HepG2 (cell line): ENCODE measurements at regions not wholly inside any gene's neighbourhood (a gene's known extent, or its start where the extent isn't known, plus 50 kb on each side); places are given as distances from the start of the nearest gene placed in this dataset.

Experiments
- ATAC-seq: fragments of 200-7000 bp; cut with Tn5 transposase; 3 replicates; pipeline ENCODE4 v1.9.1; 2020; ENCODE audit warnings: mild to moderate bottlenecking, moderate library complexity
- BruUV-seq: library from RNA; stranded (reverse); fragments of 400-500 nt; replicated peaks from 2 replicates; lab custom pipeline; 2021; lab: Mats Ljungman, UMichigan
- CTCF ChIA-PET: fragments of 300-600 bp; formaldehyde crosslinking; extraction: SDS; loops from one replicate; lab custom pipeline; 2021; ENCODE audit warnings: low total read pairs, inconsistent platforms, low intra/inter-chr PET ratio; lab: Yijun Ruan, JAX
- POLR2A ChIA-PET: fragments of 350-600 bp; sonication (Branson Sonifier 250); formaldehyde crosslinking; loops from one replicate; lab custom pipeline; 2020; ENCODE audit warnings: antibody characterized with exemption, inconsistent platforms; lab: Yijun Ruan, JAX
- DNase-seq: peaks from one replicate; pipeline ENCODE4 v3.0.0-alpha.2; 2015; ENCODE audit warnings: low spot score
- FAIRE-seq: peaks from 3 replicates; lab custom pipeline; 2011; peaks lifted over from hg19 to GRCh38; lab: Jason Lieb, UNC
- H2AFZ ChIP-seq: one replicate; pipeline ENCODE4 v1.6.1; 2011; ENCODE audit warnings: low read length, inconsistent platforms
- H3K27ac ChIP-seq: fragments of 300-600 bp; 3 replicates; pipeline ENCODE4 v1.8.0; 2011; ENCODE audit warnings: mixed run types, mild to moderate bottlenecking, mixed read lengths, low read length, inconsistent platforms; ENCODE audit not compliant: insufficient read depth; ENCODE audit errors: extremely low read length
- H3K27me3 ChIP-seq, 2 experiments: fragments of 200-600 bp in 1 of 2; 2 replicates in 1 of 2; 3 replicates in 1 of 2; pipeline versions ENCODE4 v1.6.0 to v1.8.0; 2011; ENCODE audit warnings: low read length in 2 of 2, mild to moderate bottlenecking in 2 of 2, moderate library complexity in 2 of 2, inconsistent platforms in 1 of 2; ENCODE audit not compliant: insufficient read depth in 2 of 2, control insufficient read depth in 1 of 2
- H3K36me3 ChIP-seq, 2 experiments: fragments of 200-600 bp in 1 of 2; replicated peaks in 1 of 2; 2 replicates in 1 of 2; 3 replicates in 1 of 2; pipeline versions ENCODE4 v1.5.1 to v1.8.0; 2011; ENCODE audit warnings: low read length in 2 of 2, inconsistent platforms in 1 of 2; ENCODE audit not compliant: insufficient read depth in 2 of 2, control insufficient read depth in 1 of 2
- H3K4me1 ChIP-seq: 2 replicates; pipeline ENCODE4 v1.5.1; 2012; ENCODE audit warnings: low read length, inconsistent platforms; ENCODE audit not compliant: insufficient read depth
- H3K4me2 ChIP-seq: 2 replicates; pipeline ENCODE4 v1.6.0; 2011; ENCODE audit warnings: low read depth, low read length, inconsistent platforms
- H3K4me3 ChIP-seq, 3 experiments: fragments of 200-600 bp in 1 of 3; sonication (generic), shearing (Covaris generic) in 1 of 3; replicated peaks in 1 of 3; 2 replicates each; pipeline ENCODE4 v1.5.1; 2011 to 2016; ENCODE audit warnings: low read length in 3 of 3, inconsistent platforms in 2 of 3, low read depth in 2 of 3, mild to moderate bottlenecking in 2 of 3, control low read depth in 1 of 3, mixed read lengths in 1 of 3; ENCODE audit not compliant: insufficient read depth in 1 of 3
- H3K79me2 ChIP-seq: one replicate; pipeline ENCODE4 v1.6.1; 2011; ENCODE audit warnings: low read length, inconsistent platforms; ENCODE audit not compliant: insufficient read depth
- H3K9ac ChIP-seq: 2 replicates; pipeline ENCODE4 v1.6.0; 2011; ENCODE audit warnings: mild to moderate bottlenecking, low read depth, low read length, inconsistent platforms; ENCODE audit not compliant: insufficient read depth
- H3K9me3 ChIP-seq: 2 replicates; pipeline ENCODE4 v1.5.1; 2012; ENCODE audit warnings: mild to moderate bottlenecking, low read length
- H4K20me1 ChIP-seq: 2 replicates; pipeline ENCODE4 v1.6.0; 2011; ENCODE audit warnings: inconsistent platforms, mild to moderate bottlenecking, low read length, moderate library complexity; ENCODE audit not compliant: insufficient read depth
- BCLAF1 ChIP-seq: fragments of 450-650 bp; IDR thresholded peaks from 2 replicates; pipeline ENCODE4 v1.6.1; 2017; ENCODE audit warnings: mild to moderate bottlenecking
- ELK4 ChIP-seq: sonication (generic); formaldehyde crosslinking; IDR thresholded peaks from 2 replicates; pipeline ENCODE4 v1.9.0; 2021; ENCODE audit warnings: missing genetic modification reagents, borderline replicate concordance
- GABPA ChIP-seq, 2 experiments: IDR thresholded peaks; 2 replicates each; pipeline ENCODE4 v1.6.1; 2011 to 2016; ENCODE audit warnings: low read depth in 2 of 2, low read length in 1 of 2, missing biosample characterization in 1 of 2, missing genetic modification characterization in 1 of 2
- HNRNPL ChIP-seq: fragments of 200-400 bp; formaldehyde crosslinking; IDR thresholded peaks from 2 replicates; pipeline ENCODE4 v1.6.1; 2017; ENCODE audit warnings: mild to moderate bottlenecking, low read depth, low read length
- KMT2B ChIP-seq: IDR thresholded peaks from 2 replicates; pipeline ENCODE4 v1.6.1; 2016; ENCODE audit warnings: missing genetic modification reagents, missing compliant biosample characterization
- ZNF3 ChIP-seq: IDR thresholded peaks from 2 replicates; pipeline ENCODE4 v1.7.0; 2017; ENCODE audit warnings: inconsistent platforms
- ZNF670 ChIP-seq: sonication (generic); formaldehyde crosslinking; IDR thresholded peaks from 2 replicates; pipeline ENCODE4 v1.8.0; 2022; ENCODE audit warnings: mild to moderate bottlenecking, missing genetic modification reagents, borderline replicate concordance
- ZNF784 ChIP-seq: sonication (generic); formaldehyde crosslinking; IDR thresholded peaks from 2 replicates; pipeline ENCODE4 v1.5.1; 2020; ENCODE audit warnings: missing genetic modification reagents, mild to moderate bottlenecking, borderline replicate concordance
- WGBS: methylation state at CpG from one replicate; pipeline ENCODE4 v1.1.6; 2017; ENCODE audit warnings: low lambda C conversion rate; 5-methylcytosine and 5-hydroxymethylcytosine counted together
- in situ Hi-C: cut with HindIII; loops from 2 replicates; pipeline ENCODE4 v1.10.0; 2017; ENCODE audit warnings: low pct_unique_long_range_greater_than_20kb; ENCODE audit not compliant: extremely low pct_ligation_motif_present
- intact Hi-C: fragments of 100-400 bp; cut with micrococcal nuclease; formaldehyde crosslinking; loops from one replicate; pipeline ENCODE4 v1.10.0; 2022; ENCODE audit not compliant: unreplicated experiment

- no peak overlapping the region for H3K9ac ChIP-seq
- H3K36me3 ChIP-seq, result no peaks in the 10 kb centered on the region
- H4K20me1 ChIP-seq, result no peaks in the 10 kb centered on the region
- ChIA-PET POLR2A (no interaction called here), CTCF (no interaction called here)
- no peaks in the 10 kb centered on the region for H3K9me3 ChIP-seq
- DNase-seq (no peak), ATAC-seq (no peak), FAIRE-seq (no peak)
- intact Hi-C loops, result no loop called here
- H3K4me1 ChIP-seq, result no peaks in the 10 kb centered on the region
- 8% methylated on average over 6 of the region's 7 CpGs for WGBS
- no peak overlapping the region for H2AFZ ChIP-seq
- H3K4me2 ChIP-seq, result no peak overlapping the region
- no peak for TF ChIP-seq ZNF784 (CRISPR knock-in tag)
- TF ChIP-seq ZNF670 (CRISPR knock-in tag), result no peak
- in situ Hi-C loops, result no loop called here
- no peak overlapping the region for H3K27ac ChIP-seq
- H3K4me3 ChIP-seq, result no peak overlapping the region
- no TSS peak for BruUV-seq
- H3K79me2 ChIP-seq, result no peaks in the 10 kb centered on the region
- no peaks in the 10 kb centered on the region for H3K27me3 ChIP-seq
These were observed 136.2 kb upstream of the IRX2 start for GRCh38 chr5:2887481-2888348.

GRCh38 chr5:2886531-2886930 is 135.1 kb upstream of the IRX2 start:
- POLR2A ChIA-PET, result no interaction called here
- ATAC-seq, result no peak
- no peaks in the 10 kb centered on the region for H3K4me1 ChIP-seq
- WGBS, result 0% methylated on average over 3 of the region's 3 CpGs
- H2AFZ ChIP-seq, result no peak overlapping the region
- H3K27me3 ChIP-seq, result no peaks in the 10 kb centered on the region
- no peak overlapping the region for H3K4me2 ChIP-seq
- no peak overlapping the region for H3K9ac ChIP-seq
- no peak for DNase-seq
- H3K27ac ChIP-seq, result no peak overlapping the region
- TF ChIP-seq GABPA (IDR thresholded peaks at IDR 0.05; ENCODE audit: low read depth, low read length) (no peak), GABPA (CRISPR knock-in tag; IDR thresholded peaks at IDR 0.05; ENCODE audit: low read depth) (no peak), ELK4 (CRISPR knock-in tag) (no peak), ZNF3 (no peak), HNRNPL (no peak), BCLAF1 (no peak), KMT2B (CRISPR knock-in tag) (no peak)
- H3K79me2 ChIP-seq, result no peaks in the 10 kb centered on the region
- in situ Hi-C loops, result no loop called here
- FAIRE-seq, result no peak
- H3K36me3 ChIP-seq, result no peaks in the 10 kb centered on the region
- intact Hi-C loops, result no loop called here
- H3K4me3 ChIP-seq, result no peak overlapping the region
- no TSS peak for BruUV-seq
- CTCF ChIA-PET, result no interaction called here
- H3K9me3 ChIP-seq, result no peaks in the 10 kb centered on the region
- no peaks in the 10 kb centered on the region for H4K20me1 ChIP-seq
